K562 (cell line): ENCODE measurements at regions not wholly inside any gene's neighbourhood (a gene's known extent, or its start where the extent isn't known, plus 50 kb on each side); places are given as distances from the start of the nearest gene placed in this dataset.

Source experiments
- CBX1 ChIP-seq: sonication (generic); IDR thresholded peaks from 2 replicates; pipeline ENCODE4 v1.6.1; 2016; ENCODE audit warnings: antibody characterized with exemption, low read depth, mild to moderate bottlenecking
- HCFC1 ChIP-seq: IDR thresholded peaks from 2 replicates; pipeline ENCODE4 v1.6.1; 2012; ENCODE audit warnings: low read depth, low read length, improper control_type of control experiment
- MAFG ChIP-seq: fragments of 450-650 bp; conservative IDR thresholded peaks from 2 replicates; pipeline ENCODE4 v1.6.1; 2016; ENCODE audit warnings: missing genetic modification characterization, missing compliant biosample characterization
- RCOR1 ChIP-seq, 2 experiments: IDR thresholded peaks; 2 replicates each; pipeline ENCODE4 v1.6.1; 2012; ENCODE audit warnings: low read depth in 2 of 2, low read length in 2 of 2, borderline replicate concordance in 1 of 2, improper control_type of control experiment in 1 of 2
- SP1 ChIP-seq: sonication (generic); formaldehyde crosslinking; IDR thresholded peaks from 2 replicates; pipeline ENCODE4 v1.8.1; 2022; ENCODE audit warnings: mild to moderate bottlenecking, missing genetic modification reagents
- ZBTB17 ChIP-seq: fragments of 450-650 bp; formaldehyde crosslinking; IDR thresholded peaks from 2 replicates; pipeline ENCODE4 v1.4.0; 2020; ENCODE audit warnings: mild to moderate bottlenecking
- ZNF282 ChIP-seq: sonication (generic); formaldehyde crosslinking; IDR thresholded peaks from 2 replicates; pipeline ENCODE4 v1.8.1; 2023; ENCODE audit warnings: missing genetic modification reagents
- ZNF668 ChIP-seq: fragments of 250-450 bp; sonication (Bioruptor Pico); IDR thresholded peaks from 2 replicates; pipeline ENCODE4 v1.8.0; 2022; ENCODE audit warnings: mild to moderate bottlenecking, inconsistent platforms
- TF ChIP-seq, protein P1 (sequence below): sonication (generic); formaldehyde crosslinking; IDR thresholded peaks from 2 replicates; pipeline ENCODE4 v1.8.0; 2022; ENCODE audit warnings: mild to moderate bottlenecking, missing genetic modification reagents

DNA sequence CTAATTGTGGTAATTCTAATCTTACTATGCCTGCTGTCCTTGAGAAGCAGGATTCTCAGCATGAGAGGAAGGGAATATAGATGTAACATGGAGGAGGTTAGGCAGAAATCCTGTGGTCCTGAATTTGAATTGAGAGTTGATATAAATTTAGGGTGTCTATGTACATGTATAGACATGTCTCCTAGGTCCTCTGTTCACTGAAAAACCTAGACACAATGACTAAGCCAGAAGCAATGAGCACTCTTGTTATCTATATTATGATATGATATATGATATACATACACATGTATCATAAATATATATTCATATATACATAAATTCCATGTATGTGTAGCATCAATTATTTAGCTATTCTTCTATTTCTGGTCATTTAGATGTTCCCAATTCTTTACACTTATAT, 173.3 kb upstream of the MKLN1 start (continued):
- TF ChIP-seq RCOR1 (IDR thresholded peaks at IDR 0.05; ENCODE audit: borderline replicate concordance in 1 of 2, low read depth in 2 of 2, low read length in 2 of 2) (no peak), SP1 (CRISPR knock-in tag) (no peak), ZNF668 (CRISPR knock-in tag) (no peak), HCFC1 (no peak), ZNF282 (CRISPR knock-in tag) (no peak), MAFG (tag) (no peak), ZBTB17 (CRISPR knock-in tag) (no peak), CBX1 (no peak)
- TF ChIP-seq, protein P1, sequence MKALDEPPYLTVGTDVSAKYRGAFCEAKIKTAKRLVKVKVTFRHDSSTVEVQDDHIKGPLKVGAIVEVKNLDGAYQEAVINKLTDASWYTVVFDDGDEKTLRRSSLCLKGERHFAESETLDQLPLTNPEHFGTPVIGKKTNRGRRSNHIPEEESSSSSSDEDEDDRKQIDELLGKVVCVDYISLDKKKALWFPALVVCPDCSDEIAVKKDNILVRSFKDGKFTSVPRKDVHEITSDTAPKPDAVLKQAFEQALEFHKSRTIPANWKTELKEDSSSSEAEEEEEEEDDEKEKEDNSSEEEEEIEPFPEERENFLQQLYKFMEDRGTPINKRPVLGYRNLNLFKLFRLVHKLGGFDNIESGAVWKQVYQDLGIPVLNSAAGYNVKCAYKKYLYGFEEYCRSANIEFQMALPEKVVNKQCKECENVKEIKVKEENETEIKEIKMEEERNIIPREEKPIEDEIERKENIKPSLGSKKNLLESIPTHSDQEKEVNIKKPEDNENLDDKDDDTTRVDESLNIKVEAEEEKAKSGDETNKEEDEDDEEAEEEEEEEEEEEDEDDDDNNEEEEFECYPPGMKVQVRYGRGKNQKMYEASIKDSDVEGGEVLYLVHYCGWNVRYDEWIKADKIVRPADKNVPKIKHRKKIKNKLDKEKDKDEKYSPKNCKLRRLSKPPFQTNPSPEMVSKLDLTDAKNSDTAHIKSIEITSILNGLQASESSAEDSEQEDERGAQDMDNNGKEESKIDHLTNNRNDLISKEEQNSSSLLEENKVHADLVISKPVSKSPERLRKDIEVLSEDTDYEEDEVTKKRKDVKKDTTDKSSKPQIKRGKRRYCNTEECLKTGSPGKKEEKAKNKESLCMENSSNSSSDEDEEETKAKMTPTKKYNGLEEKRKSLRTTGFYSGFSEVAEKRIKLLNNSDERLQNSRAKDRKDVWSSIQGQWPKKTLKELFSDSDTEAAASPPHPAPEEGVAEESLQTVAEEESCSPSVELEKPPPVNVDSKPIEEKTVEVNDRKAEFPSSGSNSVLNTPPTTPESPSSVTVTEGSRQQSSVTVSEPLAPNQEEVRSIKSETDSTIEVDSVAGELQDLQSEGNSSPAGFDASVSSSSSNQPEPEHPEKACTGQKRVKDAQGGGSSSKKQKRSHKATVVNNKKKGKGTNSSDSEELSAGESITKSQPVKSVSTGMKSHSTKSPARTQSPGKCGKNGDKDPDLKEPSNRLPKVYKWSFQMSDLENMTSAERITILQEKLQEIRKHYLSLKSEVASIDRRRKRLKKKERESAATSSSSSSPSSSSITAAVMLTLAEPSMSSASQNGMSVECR: no peak
